ENCODE measurements at regions not wholly inside any gene's neighbourhood (a gene's known extent, or its start where the extent isn't known, plus 50 kb on each side); places are given as distances from the start of the nearest gene placed in this dataset.

- TF ChIP-seq CTCF (IDR thresholded peaks at IDR 0.05) (no peak), POLR2AphosphoS5 (IDR thresholded peaks at IDR 0.05) (no peak)
Measured at GRCh38 chr14:71308671-71309070, 401.4 kb downstream of the PCNX1 start.
